ENCODE measurements at regions not wholly inside any gene's neighbourhood (a gene's known extent, or its start where the extent isn't known, plus 50 kb on each side); places are given as distances from the start of the nearest gene placed in this dataset.

DNA sequence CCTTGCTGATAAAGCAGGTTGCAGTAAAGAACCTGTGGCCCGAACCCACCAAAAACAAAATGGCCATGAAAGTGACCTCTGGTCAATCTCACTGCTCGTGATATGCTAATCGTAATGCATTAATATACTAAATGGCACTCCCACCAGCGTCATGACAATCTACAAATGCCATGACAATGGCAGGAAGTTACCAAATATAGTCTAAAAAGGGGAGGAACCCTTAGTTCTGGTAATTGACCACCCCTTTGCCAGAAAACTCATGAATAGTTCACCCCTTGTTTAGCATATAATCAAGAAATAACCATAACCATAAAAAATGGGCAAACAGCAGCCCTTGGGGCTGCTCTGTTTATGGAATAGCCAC, 1139.4 kb upstream of the LRRN3 start:
- no peak overlapping the region for H3K27ac ChIP-seq
- TF ChIP-seq, protein P1, sequence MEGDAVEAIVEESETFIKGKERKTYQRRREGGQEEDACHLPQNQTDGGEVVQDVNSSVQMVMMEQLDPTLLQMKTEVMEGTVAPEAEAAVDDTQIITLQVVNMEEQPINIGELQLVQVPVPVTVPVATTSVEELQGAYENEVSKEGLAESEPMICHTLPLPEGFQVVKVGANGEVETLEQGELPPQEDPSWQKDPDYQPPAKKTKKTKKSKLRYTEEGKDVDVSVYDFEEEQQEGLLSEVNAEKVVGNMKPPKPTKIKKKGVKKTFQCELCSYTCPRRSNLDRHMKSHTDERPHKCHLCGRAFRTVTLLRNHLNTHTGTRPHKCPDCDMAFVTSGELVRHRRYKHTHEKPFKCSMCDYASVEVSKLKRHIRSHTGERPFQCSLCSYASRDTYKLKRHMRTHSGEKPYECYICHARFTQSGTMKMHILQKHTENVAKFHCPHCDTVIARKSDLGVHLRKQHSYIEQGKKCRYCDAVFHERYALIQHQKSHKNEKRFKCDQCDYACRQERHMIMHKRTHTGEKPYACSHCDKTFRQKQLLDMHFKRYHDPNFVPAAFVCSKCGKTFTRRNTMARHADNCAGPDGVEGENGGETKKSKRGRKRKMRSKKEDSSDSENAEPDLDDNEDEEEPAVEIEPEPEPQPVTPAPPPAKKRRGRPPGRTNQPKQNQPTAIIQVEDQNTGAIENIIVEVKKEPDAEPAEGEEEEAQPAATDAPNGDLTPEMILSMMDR (conservative IDR thresholded peaks at IDR 0.05): no peak

DNA sequence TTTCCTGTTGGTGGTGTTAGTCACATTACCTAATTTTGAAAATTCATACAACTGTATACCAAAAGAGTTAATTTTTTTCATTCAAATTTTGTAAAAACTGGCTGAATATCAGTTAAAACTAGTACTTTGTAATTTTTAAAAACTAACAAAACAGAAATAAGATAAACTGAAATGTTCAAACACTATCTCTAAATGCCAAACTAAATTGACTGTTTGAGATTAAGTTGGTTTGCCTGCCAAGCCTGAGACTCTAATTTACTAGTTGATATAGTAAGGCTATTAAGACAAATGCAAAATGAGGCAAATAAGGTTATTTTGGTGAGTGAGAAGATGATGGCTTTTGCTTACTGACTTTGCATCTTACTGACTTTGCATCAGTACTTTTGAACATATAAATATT, 1134.9 kb upstream of the LRRN3 start:
- no peak overlapping the region for H3K27ac ChIP-seq
- TF ChIP-seq, protein P1 (conservative IDR thresholded peaks at IDR 0.05): no peak

DNA sequence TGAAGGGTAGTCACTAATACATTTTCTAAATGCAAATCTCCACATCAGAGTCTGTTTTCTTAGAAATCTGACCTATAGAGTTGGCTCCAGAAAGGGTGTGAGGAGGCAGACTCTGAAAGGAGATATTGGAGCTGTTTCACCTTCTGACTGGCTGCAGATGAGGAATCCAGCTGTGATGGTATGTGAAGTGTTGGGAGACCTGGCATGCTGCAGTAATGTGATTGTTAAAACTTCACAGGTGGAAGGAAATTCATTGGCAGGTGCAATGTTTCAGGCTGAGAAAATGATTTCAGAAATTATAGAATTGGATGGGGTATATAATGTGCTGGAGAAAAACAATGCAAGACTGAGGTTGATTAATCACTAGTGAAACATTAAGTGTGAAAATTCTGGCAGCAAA, 1134.0 kb upstream of the LRRN3 start:
- TF ChIP-seq, protein P1 (conservative IDR thresholded peaks at IDR 0.05): no peak
- H3K27ac ChIP-seq: no peak overlapping the region

DNA sequence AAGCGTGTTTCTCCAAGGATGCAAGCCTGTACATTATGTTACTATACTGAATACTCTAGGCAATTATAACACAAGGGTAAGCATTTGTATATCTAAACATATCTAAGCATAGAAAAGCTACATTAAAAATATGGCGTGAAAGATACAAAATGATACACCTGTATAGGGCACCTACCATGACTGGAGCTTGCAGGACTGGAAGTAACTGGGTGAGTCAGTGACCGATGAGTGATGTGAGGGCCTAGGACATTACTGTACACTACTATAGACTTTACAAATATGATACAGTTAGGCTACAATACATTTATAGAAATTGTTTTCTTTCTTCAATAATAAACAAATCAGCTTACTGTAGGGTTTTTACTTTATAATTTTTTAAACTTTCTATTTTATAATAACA, 1127.2 kb upstream of the LRRN3 start:
- no peak overlapping the region for H3K27ac ChIP-seq
- TF ChIP-seq, protein P1 (conservative IDR thresholded peaks at IDR 0.05): no peak

DNA sequence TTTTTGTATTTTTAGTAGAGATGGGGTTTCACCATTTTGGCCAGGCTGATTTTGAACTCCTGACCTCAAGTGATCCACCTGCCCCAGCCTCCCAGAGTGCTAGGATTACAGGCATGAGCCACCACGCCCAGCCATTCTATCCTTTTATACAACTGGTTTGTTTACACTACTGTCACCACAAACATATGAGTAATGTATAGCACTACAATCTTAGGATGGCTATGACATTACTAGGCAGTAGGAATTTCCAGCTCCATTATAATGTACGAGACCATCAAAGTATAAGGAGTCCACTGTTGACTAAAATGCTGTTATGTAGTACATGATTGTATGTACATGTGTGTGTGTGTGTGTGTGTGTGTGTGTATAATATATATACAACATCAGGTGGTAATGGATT, 1126.1 kb upstream of the LRRN3 start:
- TF ChIP-seq, protein P1 (conservative IDR thresholded peaks at IDR 0.05): no peak
- H3K27ac ChIP-seq: no peak overlapping the region

DNA sequence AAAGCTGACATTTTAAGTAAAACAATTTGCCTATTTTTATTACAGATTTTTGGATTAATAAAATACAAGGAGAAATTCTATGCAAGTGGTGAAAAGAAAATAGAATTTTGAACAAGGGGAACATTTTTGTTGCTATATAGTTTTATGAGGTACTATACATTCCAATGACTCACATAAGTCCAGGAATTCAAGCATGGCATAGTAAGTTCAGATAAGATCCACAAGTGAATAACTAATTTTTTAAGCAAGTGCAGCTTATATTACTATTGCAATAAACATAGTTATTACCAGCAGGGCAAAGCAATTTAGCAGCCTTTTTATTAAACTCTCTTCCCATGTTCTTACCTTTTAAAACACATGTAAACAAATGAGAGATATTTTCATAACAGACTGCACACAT, 1123.5 kb upstream of the LRRN3 start:
- H3K27ac ChIP-seq: no peak overlapping the region

DNA sequence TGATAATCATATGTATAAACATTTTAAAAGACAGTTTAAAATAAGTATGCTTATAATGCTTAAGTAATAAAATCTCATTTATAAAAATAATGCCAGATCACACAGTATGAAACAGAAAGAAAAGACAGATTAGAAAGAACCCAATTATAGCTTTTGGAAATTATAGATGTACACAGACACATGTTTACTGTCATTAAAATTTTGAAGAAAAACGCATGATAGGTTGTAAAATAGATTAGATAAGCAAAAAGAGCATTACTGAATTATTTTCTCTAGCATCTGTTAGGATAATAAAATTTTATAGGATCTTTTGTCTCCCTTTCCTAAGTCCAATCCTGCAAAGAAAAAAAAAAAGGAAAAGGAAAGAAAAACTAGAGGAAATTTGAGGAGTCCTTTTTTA, 1107.3 kb upstream of the LRRN3 start:
- TF ChIP-seq, protein P1 (conservative IDR thresholded peaks at IDR 0.05): no peak
- H3K27ac ChIP-seq: no peak overlapping the region

More for the DNA sequence above, 1123.5 kb upstream of the LRRN3 start:
- TF ChIP-seq, protein P1 (conservative IDR thresholded peaks at IDR 0.05): no peak

DNA sequence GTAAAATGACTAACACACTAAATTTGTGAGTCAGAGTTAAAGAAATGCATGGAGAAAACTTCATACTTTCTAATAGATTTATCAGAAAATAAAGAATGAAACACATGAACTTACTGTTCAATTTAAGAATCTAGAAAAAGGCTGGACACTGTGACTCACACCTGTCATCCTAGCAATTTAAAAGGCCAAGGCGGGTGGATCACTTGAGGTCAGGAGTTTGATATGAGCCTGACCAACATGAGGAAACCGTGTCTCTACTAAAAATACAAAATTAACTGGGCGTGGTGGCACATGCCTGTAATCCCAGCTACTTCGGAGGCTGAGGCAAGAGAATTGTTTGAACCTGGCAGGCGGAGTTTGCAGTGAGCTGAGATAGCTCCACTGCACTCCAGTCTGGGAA, 1106.2 kb upstream of the LRRN3 start:
- no peak overlapping the region for H3K27ac ChIP-seq
- TF ChIP-seq, protein P1 (conservative IDR thresholded peaks at IDR 0.05): no peak

Measured in VCaP (cell line).